CD14-positive monocyte (primary cell): ENCODE measurements at regions not wholly inside any gene's neighbourhood (a gene's known extent, or its start where the extent isn't known, plus 50 kb on each side); places are given as distances from the start of the nearest gene placed in this dataset.

Source experiments
- DNase-seq, 3 donors: peaks; one replicate each; pipeline ENCODE4 v3.0.0-alpha.2; 2011 to 2022
- H2AFZ ChIP-seq: 2 replicates; pipeline ENCODE4 v1.6.0; 2012; ENCODE audit warnings: mild to moderate bottlenecking, low read depth, low read length, inconsistent platforms; ENCODE audit not compliant: insufficient read depth, poor library complexity, severe bottlenecking
- H3K27ac ChIP-seq, 2 donors: 1 replicate in 1 of 2; 2 replicates in 1 of 2; pipeline ENCODE4 v1.5.1; 2012 to 2013; ENCODE audit warnings: low read length in 2 of 2, control low read depth in 1 of 2, inconsistent platforms in 1 of 2, low read depth in 1 of 2, mild to moderate bottlenecking in 1 of 2
- H3K27me3 ChIP-seq, 2 donors: one replicate each; pipeline versions ENCODE4 v1.6.0 to v1.6.1; 2011 to 2013; ENCODE audit warnings: low read length in 2 of 2; ENCODE audit not compliant: control insufficient read depth in 2 of 2, insufficient read depth in 2 of 2
- H3K36me3 ChIP-seq, 2 donors: replicated peaks in 1 of 2; 1 replicate in 1 of 2; 2 replicates in 1 of 2; pipeline versions ENCODE4 v1.5.1 to v1.6.1; 2012 to 2013; ENCODE audit warnings: low read length in 2 of 2, control low read depth in 1 of 2, inconsistent platforms in 1 of 2, mild to moderate bottlenecking in 1 of 2; ENCODE audit not compliant: insufficient read depth in 2 of 2, control insufficient read depth in 1 of 2
- H3K4me1 ChIP-seq, 2 donors: 1 replicate in 1 of 2; 2 replicates in 1 of 2; pipeline versions ENCODE4 v1.5.1 to v1.6.1; 2012 to 2013; ENCODE audit warnings: low read length in 2 of 2, control low read depth in 1 of 2, inconsistent platforms in 1 of 2, mild to moderate bottlenecking in 1 of 2, moderate library complexity in 1 of 2; ENCODE audit not compliant: insufficient read depth in 2 of 2, control insufficient read depth in 1 of 2
- H3K4me2 ChIP-seq: replicated peaks from 2 replicates; pipeline ENCODE3; 2012; ENCODE audit warnings: low read length, moderate library complexity, mild to moderate bottlenecking; ENCODE audit not compliant: poor library complexity, severe bottlenecking; ENCODE audit errors: extremely low read depth
- H3K4me3 ChIP-seq, 3 experiments: fragments of 200-600 bp in 1 of 3; sonication (generic) in 1 of 3; replicated peaks in 1 of 3; 1 replicate in 2 of 3; 2 replicates in 1 of 3; pipeline ENCODE4 v1.5.1; 2011 to 2013; ENCODE audit warnings: low read length in 3 of 3, mild to moderate bottlenecking in 3 of 3, control low read depth in 2 of 3, low read depth in 2 of 3, inconsistent platforms in 1 of 3, moderate library complexity in 1 of 3
- H3K79me2 ChIP-seq: 2 replicates; pipeline ENCODE4 v1.6.0; 2012; ENCODE audit warnings: mild to moderate bottlenecking, control low read depth, inconsistent platforms, low read length, moderate library complexity; ENCODE audit not compliant: insufficient read depth
- H3K9ac ChIP-seq: 2 replicates; pipeline ENCODE4 v1.6.0; 2017; ENCODE audit warnings: low read length, mild to moderate bottlenecking; ENCODE audit not compliant: insufficient read depth, poor library complexity, severe bottlenecking
- H3K9me3 ChIP-seq, 2 donors: replicated peaks in 1 of 2; 1 replicate in 1 of 2; 2 replicates in 1 of 2; pipeline versions ENCODE4 v1.5.1 to v1.6.1; 2012 to 2013; ENCODE audit warnings: low read length in 2 of 2, control low read depth in 1 of 2; ENCODE audit not compliant: control insufficient read depth in 1 of 2, insufficient read depth in 1 of 2
- H4K20me1 ChIP-seq: 2 replicates; pipeline ENCODE4 v1.6.0; 2012; ENCODE audit warnings: mild to moderate bottlenecking, low read length, control low read depth, moderate library complexity; ENCODE audit not compliant: insufficient read depth
- H3K27ac Mint-ChIP-seq, 7 donors: one replicate each; pipeline ENCODE4 v1.8.0; 2020; ENCODE audit warnings: mild to moderate bottlenecking in 7 of 7, mixed read lengths in 7 of 7, moderate library complexity in 6 of 7, inconsistent platforms in 2 of 7
- H3K27me3 Mint-ChIP-seq, 3 donors: one replicate each; pipeline ENCODE4 v1.8.0; 2021 to 2022; ENCODE audit warnings: low read depth in 3 of 3, mild to moderate bottlenecking in 3 of 3, mixed read lengths in 3 of 3, moderate library complexity in 3 of 3, inconsistent platforms in 1 of 3
- H3K36me3 Mint-ChIP-seq, 2 donors: one replicate each; pipeline ENCODE4 v1.8.0; 2020; ENCODE audit warnings: mixed read lengths in 2 of 2, inconsistent platforms in 1 of 2, mild to moderate bottlenecking in 1 of 2
- H3K4me1 Mint-ChIP-seq: one replicate; pipeline ENCODE4 v1.8.0; 2020; ENCODE audit warnings: mild to moderate bottlenecking, mixed read lengths
- H3K4me3 Mint-ChIP-seq, 2 donors: one replicate each; pipeline ENCODE4 v1.8.0; 2020; ENCODE audit warnings: mild to moderate bottlenecking in 2 of 2, mixed read lengths in 2 of 2, moderate library complexity in 1 of 2
- H3K9me3 Mint-ChIP-seq, 7 donors: one replicate each; pipeline ENCODE4 v1.8.0; 2020 to 2022; ENCODE audit warnings: mixed read lengths in 7 of 7, mild to moderate bottlenecking in 6 of 7, moderate library complexity in 6 of 7, inconsistent platforms in 2 of 7
- CTCF ChIP-seq: fragments of 200-600 bp; IDR thresholded peaks from one replicate; pipeline ENCODE4 v1.8.0; 2022; ENCODE audit warnings: antibody characterized with exemption, mild to moderate bottlenecking
- WGBS: methylation state at CpG from one replicate; pipeline ENCODE4 v1.1.5; 2013; ENCODE audit warnings: missing lambda C conversion rate; ENCODE audit not compliant: insufficient coverage; 5-methylcytosine and 5-hydroxymethylcytosine counted together
- intact Hi-C, 2 donors: fragments of 100-400 bp; cut with micrococcal nuclease; formaldehyde crosslinking; loops; one replicate each; pipeline versions ENCODE4 v1.15.0 to v1.15.1; 2023

- Mint-ChIP-seq H3K4me1 (peaks cover 64% of the 10 kb centered on the region), H3K27ac (peak overlapping the region; percentile 90 to 97 (median 94)), H3K4me3 (peak overlapping the region; percentile 89 to 91), H3K9me3 (no peaks in the 10 kb centered on the region), H3K27me3 (no peaks in the 10 kb centered on the region), H3K36me3 (peaks cover 7 to 10% of the 10 kb centered on the region in 2 donors)
- peak overlapping the region; percentile 87 for H3K9ac ChIP-seq
- H3K9me3 ChIP-seq: no peaks in the 10 kb centered on the region
- no peak for TF ChIP-seq CTCF
- peak overlapping the region; percentile 78 for H2AFZ ChIP-seq
- H4K20me1 ChIP-seq: peaks cover 36% of the 10 kb centered on the region
- intact Hi-C loops: loop anchor here (2.0 to 5.0 kb wide), 5 partner anchors 17 to 72 kb away; no protein-coding TSS in a partner anchor
- peak overlapping the region; percentile 83 to 94 (median 83) for H3K4me3 ChIP-seq
- H3K79me2 ChIP-seq: peaks cover 84% of the 10 kb centered on the region
- DNase-seq: peak; percentile 48 to 65 (median 55)
- 2% methylated on average over 20 of the region's 24 CpGs for WGBS
- peak overlapping the region; percentile 90 for H3K4me2 ChIP-seq
- H3K4me1 ChIP-seq: peaks cover 42 to 66% of the 10 kb centered on the region in 2 donors
- no peaks in the 10 kb centered on the region for H3K27me3 ChIP-seq
- peak overlapping the region; percentile 94 to 95 for H3K27ac ChIP-seq
- H3K36me3 ChIP-seq: peaks cover 0 to under 1% of the 10 kb centered on the region in 2 donors
These were observed 80.7 kb upstream of the PPARA start for GRCh38 chr22:46069521-46070214.

- peak overlapping the region; percentile 78 for H2AFZ ChIP-seq
- Mint-ChIP-seq H3K9me3 (no peaks in the 10 kb centered on the region), H3K36me3 (peaks cover 7 to 10% of the 10 kb centered on the region in 2 donors), H3K4me3 (peak overlapping the region; percentile 89 to 91), H3K27me3 (no peaks in the 10 kb centered on the region), H3K27ac (peak overlapping the region; percentile 90 to 97 (median 94)), H3K4me1 (peaks cover 66% of the 10 kb centered on the region)
- H3K27me3 ChIP-seq: no peaks in the 10 kb centered on the region
- H3K4me2 ChIP-seq: peak overlapping the region; percentile 90
- peaks cover 46 to 72% of the 10 kb centered on the region in 2 donors for H3K4me1 ChIP-seq
- H3K4me3 ChIP-seq: peak overlapping the region; percentile 83 to 94 (median 83)
- no peaks in the 10 kb centered on the region for H3K36me3 ChIP-seq
- intact Hi-C loops: loop anchor here (5.0 kb wide), 3 partner anchors 33 to 73 kb away; no protein-coding TSS in a partner anchor
- peak overlapping the region; percentile 87 for H3K9ac ChIP-seq
- DNase-seq: peak; percentile 62 to 68 (median 65)
- under 1% methylated on average over 54 of the region's 57 CpGs for WGBS
- peaks cover 84% of the 10 kb centered on the region for H3K79me2 ChIP-seq
- no peak for TF ChIP-seq CTCF
- peaks cover 36% of the 10 kb centered on the region for H4K20me1 ChIP-seq
- H3K27ac ChIP-seq: peak overlapping the region; percentile 94 to 95
- no peaks in the 10 kb centered on the region for H3K9me3 ChIP-seq
These were observed 80.0 kb upstream of the PPARA start for GRCh38 chr22:46070215-46070802.
